ENCODE measurements at regions not wholly inside any gene's neighbourhood (a gene's known extent, or its start where the extent isn't known, plus 50 kb on each side); places are given as distances from the start of the nearest gene placed in this dataset.

- no peaks in the 10 kb centered on the region for H3K9me3 ChIP-seq
- H3K27me3 ChIP-seq: no peaks in the 10 kb centered on the region
- no peak overlapping the region for H3K27ac ChIP-seq
- no peaks in the 10 kb centered on the region for H3K4me1 ChIP-seq
- TF ChIP-seq CTCF (IDR thresholded peaks at IDR 0.05): no peak
- no peak for DNase-seq (ENCODE audit: low spot score)
- H3K4me3 ChIP-seq: no peak overlapping the region
- H3K36me3 ChIP-seq: no peaks in the 10 kb centered on the region
Observed at GRCh38 chr9:85212887-85213286, 528.9 kb downstream of the AGTPBP1 start.

- no peaks in the 10 kb centered on the region for H3K36me3 ChIP-seq
- no peaks in the 10 kb centered on the region for H3K27me3 ChIP-seq
- TF ChIP-seq CTCF (IDR thresholded peaks at IDR 0.05): no peak
- no peaks in the 10 kb centered on the region for H3K9me3 ChIP-seq
- no peaks in the 10 kb centered on the region for H3K4me1 ChIP-seq
- H3K4me3 ChIP-seq: no peak overlapping the region
- H3K27ac ChIP-seq: no peak overlapping the region
- DNase-seq (ENCODE audit: low spot score): no peak
Observed at GRCh38 chr9:85212209-85212608, 529.5 kb downstream of the AGTPBP1 start.

GRCh38 chr9:85208666-85209065 is 533.1 kb downstream of the AGTPBP1 start:
- TF ChIP-seq CTCF (IDR thresholded peaks at IDR 0.05): no peak
- Histone ChIP-seq H3K9me3 (no peaks in the 10 kb centered on the region), H3K36me3 (no peaks in the 10 kb centered on the region), H3K4me1 (no peaks in the 10 kb centered on the region), H3K27ac (no peak overlapping the region), H3K27me3 (no peaks in the 10 kb centered on the region), H3K4me3 (no peak overlapping the region)
- DNase-seq (ENCODE audit: low spot score): no peak

GRCh38 chr9:85204176-85204575 is 534.6 kb downstream of the NTRK2 start:
- Histone ChIP-seq H3K27ac (no peak overlapping the region), H3K4me1 (no peaks in the 10 kb centered on the region), H3K9me3 (no peaks in the 10 kb centered on the region), H3K27me3 (no peaks in the 10 kb centered on the region), H3K36me3 (no peaks in the 10 kb centered on the region), H3K4me3 (no peak overlapping the region)
- no peak for TF ChIP-seq CTCF (IDR thresholded peaks at IDR 0.05)
- DNase-seq (ENCODE audit: low spot score): no peak

GRCh38 chr9:85202596-85202995 is 533.1 kb downstream of the NTRK2 start:
- no peak overlapping the region for H3K27ac ChIP-seq

More at GRCh38 chr9:85202596-85202995, 533.1 kb downstream of the NTRK2 start:
- Histone ChIP-seq H3K4me3 (no peak overlapping the region), H3K27me3 (no peaks in the 10 kb centered on the region), H3K4me1 (no peaks in the 10 kb centered on the region), H3K36me3 (no peaks in the 10 kb centered on the region), H3K9me3 (no peaks in the 10 kb centered on the region)
- DNase-seq (ENCODE audit: low spot score): no peak
- TF ChIP-seq CTCF (IDR thresholded peaks at IDR 0.05): no peak
